Body of pancreas (tissue), 4 donors: ENCODE measurements at regions not wholly inside any gene's neighbourhood (a gene's known extent, or its start where the extent isn't known, plus 50 kb on each side); places are given as distances from the start of the nearest gene placed in this dataset.

Source experiments
- CTCF ChIP-seq, 7 experiments: fragments of 450-650 bp in 4 of 7; fragments of 200-600 bp in 3 of 7; sonication (generic) in 3 of 7; IDR thresholded peaks; one replicate each; pipeline ENCODE4 v1.5.1; 2016 to 2019; ENCODE audit warnings: antibody characterized with exemption in 7 of 7
- POLR2A ChIP-seq, 3 donors: fragments of 450-650 bp; IDR thresholded peaks; one replicate each; pipeline ENCODE4 v1.6.1; 2016; ENCODE audit warnings: antibody characterized with exemption in 3 of 3, mild to moderate bottlenecking in 2 of 3

GRCh38 chr14:99028041-99028440, 244.0 kb downstream of the BCL11B start:
- TF ChIP-seq CTCF (IDR thresholded peaks at IDR 0.05) (no peak), POLR2A (IDR thresholded peaks at IDR 0.05) (no peak)
